Lower lobe of right lung (tissue), 2 donors: ENCODE measurements at regions not wholly inside any gene's neighbourhood (a gene's known extent, or its start where the extent isn't known, plus 50 kb on each side); places are given as distances from the start of the nearest gene placed in this dataset.

Experiments used
- ATAC-seq, 2 donors: fragments of 200-7000 bp; cut with Tn5 transposase; one replicate each; pipeline ENCODE4 v1.9.1; 2020 to 2022; ENCODE audit warnings: mild to moderate bottlenecking in 2 of 2, moderate library complexity in 2 of 2
- DNase-seq: peaks from one replicate; pipeline ENCODE4 v3.0.0-alpha.2; 2020
- H3K27ac ChIP-seq: fragments of 200-600 bp; one replicate; pipeline ENCODE4 v1.8.0; 2022
- H3K27me3 ChIP-seq: fragments of 200-600 bp; one replicate; pipeline ENCODE4 v1.8.0; 2022; ENCODE audit warnings: low read depth
- H3K36me3 ChIP-seq: fragments of 200-600 bp; one replicate; pipeline ENCODE4 v1.8.0; 2022; ENCODE audit warnings: mild to moderate bottlenecking
- H3K4me1 ChIP-seq: fragments of 200-600 bp; one replicate; pipeline ENCODE4 v1.8.0; 2022
- H3K4me3 ChIP-seq: fragments of 200-600 bp; one replicate; pipeline ENCODE4 v1.8.0; 2022; ENCODE audit warnings: mild to moderate bottlenecking
- H3K9me3 ChIP-seq: fragments of 200-600 bp; one replicate; pipeline ENCODE4 v1.8.0; 2022
- intact Hi-C: fragments of 100-400 bp; cut with DNase I; formaldehyde crosslinking; loops from one replicate; pipeline ENCODE4 v1.11.0; 2022
- TF ChIP-seq, protein P1 (sequence below): fragments of 200-600 bp; IDR thresholded peaks from one replicate; pipeline ENCODE4 v1.8.0; 2022; ENCODE audit warnings: antibody characterized with exemption, mild to moderate bottlenecking
- donor health status: DM: no; HTN: yes; CAD: no; lungs with severe emphysema.

DNA sequence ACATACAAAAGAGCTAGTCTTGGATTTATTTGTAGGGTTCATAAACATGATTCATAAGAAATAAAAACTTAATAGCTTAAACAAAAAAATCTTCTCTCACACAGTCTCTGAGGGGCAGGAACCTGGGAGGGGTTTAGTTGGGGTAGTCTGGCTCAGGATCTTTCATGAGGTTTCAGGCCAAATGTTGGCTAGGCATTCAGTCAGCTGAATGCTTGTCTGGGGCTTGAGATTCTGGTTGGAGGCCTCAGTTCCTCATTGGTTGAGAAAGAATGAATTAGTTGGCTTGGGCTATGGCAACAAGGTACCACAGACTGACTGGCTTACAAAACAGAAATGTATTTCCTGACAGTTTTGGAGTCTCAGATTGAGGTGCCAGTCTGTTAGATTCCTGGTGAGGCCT lies 74.3 kb downstream of the ANKRD7 start:
- TF ChIP-seq, protein P1, sequence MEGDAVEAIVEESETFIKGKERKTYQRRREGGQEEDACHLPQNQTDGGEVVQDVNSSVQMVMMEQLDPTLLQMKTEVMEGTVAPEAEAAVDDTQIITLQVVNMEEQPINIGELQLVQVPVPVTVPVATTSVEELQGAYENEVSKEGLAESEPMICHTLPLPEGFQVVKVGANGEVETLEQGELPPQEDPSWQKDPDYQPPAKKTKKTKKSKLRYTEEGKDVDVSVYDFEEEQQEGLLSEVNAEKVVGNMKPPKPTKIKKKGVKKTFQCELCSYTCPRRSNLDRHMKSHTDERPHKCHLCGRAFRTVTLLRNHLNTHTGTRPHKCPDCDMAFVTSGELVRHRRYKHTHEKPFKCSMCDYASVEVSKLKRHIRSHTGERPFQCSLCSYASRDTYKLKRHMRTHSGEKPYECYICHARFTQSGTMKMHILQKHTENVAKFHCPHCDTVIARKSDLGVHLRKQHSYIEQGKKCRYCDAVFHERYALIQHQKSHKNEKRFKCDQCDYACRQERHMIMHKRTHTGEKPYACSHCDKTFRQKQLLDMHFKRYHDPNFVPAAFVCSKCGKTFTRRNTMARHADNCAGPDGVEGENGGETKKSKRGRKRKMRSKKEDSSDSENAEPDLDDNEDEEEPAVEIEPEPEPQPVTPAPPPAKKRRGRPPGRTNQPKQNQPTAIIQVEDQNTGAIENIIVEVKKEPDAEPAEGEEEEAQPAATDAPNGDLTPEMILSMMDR, result no peak
- Histone ChIP-seq H3K36me3 (no peaks in the 10 kb centered on the region), H3K4me1 (no peaks in the 10 kb centered on the region), H3K27me3 (no peaks in the 10 kb centered on the region), H3K27ac (no peak overlapping the region), H3K9me3 (no peaks in the 10 kb centered on the region), H3K4me3 (no peak overlapping the region)
- DNase-seq (no peak), ATAC-seq (no peak)
- intact Hi-C loops, result no loop called here

DNA sequence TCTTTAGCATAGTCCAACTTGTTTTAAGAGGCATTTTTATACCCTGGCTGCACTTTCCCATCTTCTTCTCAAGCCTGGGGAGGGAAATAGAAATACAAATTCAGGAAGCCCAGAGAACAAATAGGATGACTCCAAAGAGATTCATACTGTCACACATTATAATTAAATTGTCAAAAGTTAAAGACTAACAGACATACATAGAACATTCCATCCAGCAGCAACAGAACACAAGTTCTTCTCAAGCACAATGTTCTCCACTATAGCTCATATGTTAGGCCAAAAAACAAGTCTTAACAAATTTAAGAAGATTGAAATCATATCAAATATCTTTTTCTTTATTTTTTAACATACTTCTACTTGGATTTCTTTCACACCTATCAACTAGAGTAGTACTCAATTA lies 75.7 kb downstream of the ANKRD7 start:
- H3K27ac ChIP-seq, result no peak overlapping the region
- H3K27me3 ChIP-seq, result no peaks in the 10 kb centered on the region
- TF ChIP-seq, protein P1, result no peak
- H3K4me3 ChIP-seq, result no peak overlapping the region
- intact Hi-C loops, result no loop called here
- ATAC-seq (no peak), DNase-seq (no peak)
- H3K36me3 ChIP-seq, result no peaks in the 10 kb centered on the region
- no peaks in the 10 kb centered on the region for H3K9me3 ChIP-seq
- H3K4me1 ChIP-seq, result no peaks in the 10 kb centered on the region

DNA sequence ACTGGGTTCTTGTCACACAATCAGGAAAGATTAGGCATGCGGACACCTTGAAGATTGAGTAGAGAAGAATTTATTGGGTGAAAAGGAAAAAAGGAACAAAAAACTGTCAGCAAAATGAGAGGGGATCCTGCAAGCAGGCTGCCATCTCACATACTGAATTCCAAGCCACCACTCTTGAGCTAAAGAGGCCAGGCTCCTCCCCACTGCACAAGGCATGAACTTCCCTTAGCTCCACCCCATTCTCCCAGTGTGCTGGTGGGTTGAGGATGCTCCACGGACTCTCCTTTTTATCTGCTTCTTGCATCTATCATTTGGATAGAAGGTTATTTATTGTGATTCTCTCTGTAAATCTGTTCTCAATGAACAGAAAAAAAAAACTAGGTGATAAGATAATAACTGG lies 79.6 kb downstream of the ANKRD7 start:
- DNase-seq (no peak), ATAC-seq (no peak)
- intact Hi-C loops, result no loop called here
- no peak overlapping the region for H3K4me3 ChIP-seq
- no peaks in the 10 kb centered on the region for H3K27me3 ChIP-seq
- TF ChIP-seq, protein P1, result no peak
- no peaks in the 10 kb centered on the region for H3K4me1 ChIP-seq
- H3K36me3 ChIP-seq, result no peaks in the 10 kb centered on the region
- H3K27ac ChIP-seq, result no peak overlapping the region
- H3K9me3 ChIP-seq, result no peaks in the 10 kb centered on the region

DNA sequence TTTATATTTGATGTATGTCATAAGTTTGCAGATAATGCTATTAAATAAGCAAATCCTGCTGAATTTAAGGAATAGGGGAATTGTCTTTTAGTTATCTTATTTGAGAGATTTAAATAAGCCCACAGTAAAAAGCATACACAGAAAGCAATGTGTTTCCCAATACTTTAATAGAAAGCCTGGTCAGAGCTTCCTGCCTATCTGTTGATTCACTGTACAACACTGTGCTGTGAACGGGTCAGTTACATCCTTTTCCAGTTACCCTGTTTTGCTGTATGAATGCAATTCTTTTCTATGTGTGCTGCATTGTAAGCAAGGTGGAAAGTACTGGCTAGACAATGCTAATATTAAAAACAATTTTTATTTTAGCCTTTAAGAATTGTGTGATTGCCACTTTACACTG lies 81.2 kb downstream of the ANKRD7 start:
- DNase-seq (no peak), ATAC-seq (no peak)
- TF ChIP-seq, protein P1, result no peak
- H3K27ac ChIP-seq, result no peak overlapping the region
- no peaks in the 10 kb centered on the region for H3K4me1 ChIP-seq
- H3K27me3 ChIP-seq, result no peaks in the 10 kb centered on the region
- no peaks in the 10 kb centered on the region for H3K9me3 ChIP-seq
- intact Hi-C loops, result no loop called here
- no peak overlapping the region for H3K4me3 ChIP-seq
- H3K36me3 ChIP-seq, result no peaks in the 10 kb centered on the region

DNA sequence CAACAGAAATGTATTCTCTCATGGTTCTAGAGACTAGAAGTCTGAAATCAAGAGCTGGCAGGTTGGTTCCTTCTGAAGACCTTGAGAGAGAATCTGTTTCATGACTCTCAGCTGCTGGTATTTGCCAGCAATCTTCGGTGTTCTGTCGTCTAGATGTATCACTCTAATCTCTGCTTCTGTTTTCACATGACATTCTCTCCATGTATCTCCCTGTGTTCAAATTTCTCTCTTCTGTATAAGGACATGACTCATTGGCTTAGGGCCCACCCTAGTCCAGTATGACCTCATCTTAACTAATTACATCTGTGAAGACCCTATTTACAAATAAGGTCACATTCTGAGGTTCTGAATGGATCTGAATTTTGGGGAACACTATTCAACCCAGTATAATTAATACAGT lies 82.3 kb downstream of the ANKRD7 start:
- H3K4me3 ChIP-seq, result no peak overlapping the region
- intact Hi-C loops, result no loop called here
- DNase-seq (no peak), ATAC-seq (no peak)
- H3K27ac ChIP-seq, result no peak overlapping the region
- no peaks in the 10 kb centered on the region for H3K27me3 ChIP-seq
- no peaks in the 10 kb centered on the region for H3K36me3 ChIP-seq
- H3K4me1 ChIP-seq, result no peaks in the 10 kb centered on the region
- H3K9me3 ChIP-seq, result no peaks in the 10 kb centered on the region
- TF ChIP-seq, protein P1, result no peak
